D721Med (cell line): ENCODE measurements at regions not wholly inside any gene's neighbourhood (a gene's known extent, or its start where the extent isn't known, plus 50 kb on each side); places are given as distances from the start of the nearest gene placed in this dataset.

Experiments used
- DNase-seq: peaks from one replicate; pipeline ENCODE4 v3.0.0; 2011; ENCODE audit warnings: low spot score; ENCODE audit not compliant: insufficient read length
- FAIRE-seq: peaks from 2 replicates; lab custom pipeline; 2011; peaks lifted over from hg19 to GRCh38; lab: Jason Lieb, UNC
- TF ChIP-seq, protein P1 (sequence below): IDR thresholded peaks from 2 replicates; pipeline ENCODE4 v1.5.1; 2012; ENCODE audit warnings: mild to moderate bottlenecking, control low read depth; ENCODE audit not compliant: insufficient read depth; ENCODE audit errors: missing control alignments

DNA sequence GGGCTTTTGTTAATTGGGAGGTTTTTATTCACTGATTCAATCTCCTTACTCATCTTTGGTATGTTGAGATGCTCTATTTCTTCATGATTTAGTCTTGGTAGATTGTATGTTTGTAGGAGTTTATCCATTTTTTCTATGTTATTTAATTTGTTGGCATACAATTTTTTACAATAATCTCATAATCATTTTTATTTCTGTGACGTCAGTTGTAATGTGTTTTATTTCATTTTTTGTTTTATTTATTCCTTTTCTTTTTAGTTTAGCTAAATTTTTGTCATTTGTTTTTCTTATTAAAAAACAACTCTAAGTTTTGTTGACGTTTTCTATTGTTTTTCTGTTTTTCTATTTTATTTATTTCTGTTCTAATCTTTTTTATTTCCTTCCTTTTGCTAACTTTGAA, 389.8 kb downstream of the HS3ST3B1 start:
- DNase-seq (no peak), FAIRE-seq (no peak)
- TF ChIP-seq, protein P1, sequence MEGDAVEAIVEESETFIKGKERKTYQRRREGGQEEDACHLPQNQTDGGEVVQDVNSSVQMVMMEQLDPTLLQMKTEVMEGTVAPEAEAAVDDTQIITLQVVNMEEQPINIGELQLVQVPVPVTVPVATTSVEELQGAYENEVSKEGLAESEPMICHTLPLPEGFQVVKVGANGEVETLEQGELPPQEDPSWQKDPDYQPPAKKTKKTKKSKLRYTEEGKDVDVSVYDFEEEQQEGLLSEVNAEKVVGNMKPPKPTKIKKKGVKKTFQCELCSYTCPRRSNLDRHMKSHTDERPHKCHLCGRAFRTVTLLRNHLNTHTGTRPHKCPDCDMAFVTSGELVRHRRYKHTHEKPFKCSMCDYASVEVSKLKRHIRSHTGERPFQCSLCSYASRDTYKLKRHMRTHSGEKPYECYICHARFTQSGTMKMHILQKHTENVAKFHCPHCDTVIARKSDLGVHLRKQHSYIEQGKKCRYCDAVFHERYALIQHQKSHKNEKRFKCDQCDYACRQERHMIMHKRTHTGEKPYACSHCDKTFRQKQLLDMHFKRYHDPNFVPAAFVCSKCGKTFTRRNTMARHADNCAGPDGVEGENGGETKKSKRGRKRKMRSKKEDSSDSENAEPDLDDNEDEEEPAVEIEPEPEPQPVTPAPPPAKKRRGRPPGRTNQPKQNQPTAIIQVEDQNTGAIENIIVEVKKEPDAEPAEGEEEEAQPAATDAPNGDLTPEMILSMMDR: no peak

GRCh38 chr17:14688134-14688533, 387.3 kb downstream of the HS3ST3B1 start:
- TF ChIP-seq, protein P1: no peak
- FAIRE-seq (no peak), DNase-seq (no peak)

DNA sequence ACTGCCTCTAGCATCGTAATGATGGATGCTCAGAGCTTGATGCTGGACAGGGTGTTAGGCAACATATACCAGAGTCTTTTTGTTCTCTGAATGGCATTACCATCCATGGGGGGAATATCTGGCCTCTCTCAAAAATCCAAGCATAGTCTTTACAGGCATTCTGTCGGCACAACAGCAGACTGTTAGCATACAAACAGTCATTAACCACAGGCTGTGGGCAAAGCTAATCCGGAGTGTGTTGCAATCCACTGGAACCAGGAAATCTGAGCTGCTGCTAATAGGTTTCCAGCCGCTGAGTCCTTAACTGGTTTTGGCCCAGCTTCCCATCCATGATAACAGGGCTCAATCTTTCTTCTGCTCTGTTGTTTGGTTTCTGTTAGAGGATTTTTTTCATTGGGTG, 371.9 kb downstream of the HS3ST3B1 start:
- TF ChIP-seq, protein P1: no peak
- DNase-seq (no peak), FAIRE-seq (no peak)

DNA sequence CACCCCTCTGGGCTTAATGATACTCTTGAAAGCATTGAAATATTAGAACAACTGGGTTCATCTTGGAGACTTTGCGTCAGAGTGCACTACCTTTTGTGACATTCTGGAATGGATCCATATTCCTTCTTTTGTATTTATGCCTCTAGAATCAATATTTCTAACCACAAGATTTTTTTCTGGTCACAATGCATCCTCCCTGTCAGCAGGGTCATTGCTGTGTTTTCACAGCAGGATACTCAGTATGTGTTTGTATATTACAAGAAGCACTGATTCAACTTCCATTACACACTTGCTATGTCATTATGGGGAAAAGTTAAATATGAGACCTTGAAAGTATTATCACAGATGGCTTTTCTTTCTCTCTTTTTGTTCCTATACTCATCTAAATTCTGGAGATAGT, 370.0 kb downstream of the HS3ST3B1 start:
- TF ChIP-seq, protein P1: no peak
- no peak for FAIRE-seq
- DNase-seq: no peak

DNA sequence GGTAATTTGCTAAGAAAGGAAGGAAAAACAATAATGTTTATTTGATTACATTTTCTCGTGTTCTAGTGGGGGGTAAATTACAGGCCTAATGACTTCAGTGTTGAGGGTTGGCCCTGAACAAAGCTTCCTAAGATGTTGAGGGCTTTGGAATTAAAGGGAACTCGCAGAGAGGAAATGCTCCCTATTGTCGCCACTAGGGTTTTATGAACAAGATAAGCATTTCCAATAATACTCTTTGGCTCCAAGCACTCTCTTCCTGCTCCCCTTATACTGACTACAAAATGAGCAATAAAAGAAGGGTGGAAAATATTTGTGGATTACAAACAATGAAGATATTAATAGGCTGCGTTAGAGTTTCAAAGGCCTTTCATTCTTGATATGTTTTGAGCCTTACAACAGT, 363.6 kb downstream of the HS3ST3B1 start:
- no peak for FAIRE-seq
- DNase-seq: no peak
- TF ChIP-seq, protein P1: no peak

GRCh38 chr17:14641117-14641516, 340.2 kb downstream of the HS3ST3B1 start:
- FAIRE-seq (no peak), DNase-seq (no peak)
- TF ChIP-seq, protein P1: no peak

DNA sequence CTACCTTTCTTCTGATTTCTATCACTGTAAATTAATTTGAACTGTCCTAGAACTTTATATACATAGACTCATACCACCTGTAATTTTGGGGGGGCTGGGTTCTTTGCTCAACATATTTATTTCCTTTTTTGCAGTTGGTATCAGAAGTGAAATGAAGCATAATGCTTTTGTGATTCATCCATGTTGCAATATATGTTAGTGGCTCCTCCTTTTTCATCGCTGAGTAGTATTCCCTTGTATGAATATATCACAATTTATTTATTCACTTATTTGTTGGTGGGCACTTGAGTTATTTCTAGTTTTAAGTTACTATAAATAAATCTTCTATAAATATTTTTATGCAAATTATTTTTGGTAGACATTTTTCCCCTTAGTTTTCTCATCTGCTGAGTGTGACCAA, 336.4 kb downstream of the HS3ST3B1 start:
- FAIRE-seq (no peak), DNase-seq (no peak)
- TF ChIP-seq, protein P1: no peak
